ENCODE measurements at regions not wholly inside any gene's neighbourhood (a gene's known extent, or its start where the extent isn't known, plus 50 kb on each side); places are given as distances from the start of the nearest gene placed in this dataset.

- TF ChIP-seq, protein P1, sequence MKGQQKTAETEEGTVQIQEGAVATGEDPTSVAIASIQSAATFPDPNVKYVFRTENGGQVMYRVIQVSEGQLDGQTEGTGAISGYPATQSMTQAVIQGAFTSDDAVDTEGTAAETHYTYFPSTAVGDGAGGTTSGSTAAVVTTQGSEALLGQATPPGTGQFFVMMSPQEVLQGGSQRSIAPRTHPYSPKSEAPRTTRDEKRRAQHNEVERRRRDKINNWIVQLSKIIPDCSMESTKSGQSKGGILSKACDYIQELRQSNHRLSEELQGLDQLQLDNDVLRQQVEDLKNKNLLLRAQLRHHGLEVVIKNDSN (IDR thresholded peaks at IDR 0.05), result no peak
- TF ChIP-seq, protein P2, sequence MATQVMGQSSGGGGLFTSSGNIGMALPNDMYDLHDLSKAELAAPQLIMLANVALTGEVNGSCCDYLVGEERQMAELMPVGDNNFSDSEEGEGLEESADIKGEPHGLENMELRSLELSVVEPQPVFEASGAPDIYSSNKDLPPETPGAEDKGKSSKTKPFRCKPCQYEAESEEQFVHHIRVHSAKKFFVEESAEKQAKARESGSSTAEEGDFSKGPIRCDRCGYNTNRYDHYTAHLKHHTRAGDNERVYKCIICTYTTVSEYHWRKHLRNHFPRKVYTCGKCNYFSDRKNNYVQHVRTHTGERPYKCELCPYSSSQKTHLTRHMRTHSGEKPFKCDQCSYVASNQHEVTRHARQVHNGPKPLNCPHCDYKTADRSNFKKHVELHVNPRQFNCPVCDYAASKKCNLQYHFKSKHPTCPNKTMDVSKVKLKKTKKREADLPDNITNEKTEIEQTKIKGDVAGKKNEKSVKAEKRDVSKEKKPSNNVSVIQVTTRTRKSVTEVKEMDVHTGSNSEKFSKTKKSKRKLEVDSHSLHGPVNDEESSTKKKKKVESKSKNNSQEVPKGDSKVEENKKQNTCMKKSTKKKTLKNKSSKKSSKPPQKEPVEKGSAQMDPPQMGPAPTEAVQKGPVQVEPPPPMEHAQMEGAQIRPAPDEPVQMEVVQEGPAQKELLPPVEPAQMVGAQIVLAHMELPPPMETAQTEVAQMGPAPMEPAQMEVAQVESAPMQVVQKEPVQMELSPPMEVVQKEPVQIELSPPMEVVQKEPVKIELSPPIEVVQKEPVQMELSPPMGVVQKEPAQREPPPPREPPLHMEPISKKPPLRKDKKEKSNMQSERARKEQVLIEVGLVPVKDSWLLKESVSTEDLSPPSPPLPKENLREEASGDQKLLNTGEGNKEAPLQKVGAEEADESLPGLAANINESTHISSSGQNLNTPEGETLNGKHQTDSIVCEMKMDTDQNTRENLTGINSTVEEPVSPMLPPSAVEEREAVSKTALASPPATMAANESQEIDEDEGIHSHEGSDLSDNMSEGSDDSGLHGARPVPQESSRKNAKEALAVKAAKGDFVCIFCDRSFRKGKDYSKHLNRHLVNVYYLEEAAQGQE (IDR thresholded peaks at IDR 0.05; ENCODE audit: low read depth), result no peak
- no peak for TF ChIP-seq ZBTB7A (IDR thresholded peaks at IDR 0.05; ENCODE audit: low read depth)
- TF ChIP-seq EP300 (IDR thresholded peaks at IDR 0.05; ENCODE audit: borderline replicate concordance), result no peak
- no peak for TF ChIP-seq FOXM1 (IDR thresholded peaks at IDR 0.05; ENCODE audit: borderline replicate concordance, low read depth)
- no peak for TF ChIP-seq EGR1 (IDR thresholded peaks at IDR 0.05)
- TF ChIP-seq RAD21 (IDR thresholded peaks at IDR 0.05; ENCODE audit: low read depth), result no peak
Observed at GRCh38 chr9:115513148-115513547, 395.2 kb upstream of the TNC start.

DNA sequence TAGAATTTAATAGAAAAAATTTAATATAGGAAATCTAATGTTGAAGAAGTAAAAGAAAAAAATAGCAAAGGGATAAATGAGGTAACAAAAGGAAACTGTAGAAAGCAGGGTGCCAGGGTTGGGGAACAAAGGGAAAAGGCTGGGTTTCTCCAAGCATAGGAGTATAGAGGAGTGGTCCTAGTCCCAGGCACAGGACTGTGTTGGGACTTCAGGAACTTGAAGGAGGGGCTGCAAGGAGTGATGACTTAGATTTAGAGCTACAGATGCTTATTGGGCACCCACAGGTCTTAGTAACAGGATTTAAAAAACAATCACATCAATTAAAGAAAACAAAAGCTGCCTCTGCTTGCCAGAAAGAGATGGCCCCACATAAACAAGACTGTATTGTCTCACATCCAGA, 396.5 kb upstream of the TNC start:
- TF ChIP-seq, protein P1 (IDR thresholded peaks at IDR 0.05), result no peak
- TF ChIP-seq TCF12 (IDR thresholded peaks at IDR 0.05; ENCODE audit: low read depth) (no peak), EGR1 (IDR thresholded peaks at IDR 0.05) (no peak), RAD21 (IDR thresholded peaks at IDR 0.05; ENCODE audit: low read depth) (no peak), NFIC (IDR thresholded peaks at IDR 0.05) (no peak), YY1 (IDR thresholded peaks at IDR 0.05; ENCODE audit: low read depth) (no peak), EP300 (IDR thresholded peaks at IDR 0.05; ENCODE audit: borderline replicate concordance) (no peak), CREB1 (IDR thresholded peaks at IDR 0.05; ENCODE audit: low read depth) (no peak)

- no peak for TF ChIP-seq MAX (IDR thresholded peaks at IDR 0.05)
- TF ChIP-seq TAF1 (IDR thresholded peaks at IDR 0.05; ENCODE audit: low read depth), result no peak
- no peak for TF ChIP-seq EGR1 (IDR thresholded peaks at IDR 0.05)
- TF ChIP-seq RAD21 (IDR thresholded peaks at IDR 0.05; ENCODE audit: low read depth), result no peak
- no peak for TF ChIP-seq CEBPB (IDR thresholded peaks at IDR 0.05)
- no peak for TF ChIP-seq ZBTB7A (IDR thresholded peaks at IDR 0.05; ENCODE audit: low read depth)
- TF ChIP-seq, protein P2 (IDR thresholded peaks at IDR 0.05; ENCODE audit: low read depth), result no peak
- TF ChIP-seq, protein P1 (IDR thresholded peaks at IDR 0.05), result no peak
- no peak for TF ChIP-seq EP300 (IDR thresholded peaks at IDR 0.05; ENCODE audit: borderline replicate concordance)
Observed at GRCh38 chr9:115517335-115518075, 399.5 kb upstream of the TNC start.

GRCh38 chr9:115520646-115521045, 402.7 kb upstream of the TNC start:
- TF ChIP-seq MAX (IDR thresholded peaks at IDR 0.05), result peak; percentile 30; the same call in 1 of the 2 replicates
- TF ChIP-seq EGR1 (IDR thresholded peaks at IDR 0.05), result no peak

DNA sequence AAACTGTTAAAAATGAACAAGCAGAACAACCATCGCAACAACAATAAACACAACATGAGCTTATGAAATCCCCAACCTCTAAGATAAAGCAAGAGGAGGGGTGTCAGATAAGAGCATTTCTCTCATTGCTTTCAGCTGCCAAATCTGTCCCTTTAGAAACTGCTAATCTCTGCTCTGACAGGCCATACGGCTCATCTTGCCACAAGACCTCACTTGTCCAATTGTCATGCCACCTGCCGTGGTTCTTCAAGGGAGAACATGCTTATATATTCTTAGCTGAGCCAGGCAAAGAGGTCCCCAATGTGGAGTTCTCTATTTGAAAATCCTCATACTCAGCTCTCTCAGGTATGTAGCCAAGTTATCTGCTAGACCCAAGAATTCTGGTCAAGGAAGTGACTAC, 405.0 kb upstream of the TNC start:
- no peak for TF ChIP-seq TAF1 (IDR thresholded peaks at IDR 0.05; ENCODE audit: low read depth)
- no peak for TF ChIP-seq FOXM1 (IDR thresholded peaks at IDR 0.05; ENCODE audit: borderline replicate concordance, low read depth)
- TF ChIP-seq YY1 (IDR thresholded peaks at IDR 0.05; ENCODE audit: low read depth), result no peak
- no peak for TF ChIP-seq EGR1 (IDR thresholded peaks at IDR 0.05)
- no peak for TF ChIP-seq NFIC (IDR thresholded peaks at IDR 0.05)
- TF ChIP-seq EP300 (IDR thresholded peaks at IDR 0.05; ENCODE audit: borderline replicate concordance), result no peak
- no peak for TF ChIP-seq TCF12 (IDR thresholded peaks at IDR 0.05; ENCODE audit: low read depth)
- TF ChIP-seq, protein P2 (IDR thresholded peaks at IDR 0.05; ENCODE audit: low read depth), result no peak
- no peak for TF ChIP-seq MAX (IDR thresholded peaks at IDR 0.05)
